ENCODE measurements at regions not wholly inside any gene's neighbourhood (a gene's known extent, or its start where the extent isn't known, plus 50 kb on each side); places are given as distances from the start of the nearest gene placed in this dataset.

DNA sequence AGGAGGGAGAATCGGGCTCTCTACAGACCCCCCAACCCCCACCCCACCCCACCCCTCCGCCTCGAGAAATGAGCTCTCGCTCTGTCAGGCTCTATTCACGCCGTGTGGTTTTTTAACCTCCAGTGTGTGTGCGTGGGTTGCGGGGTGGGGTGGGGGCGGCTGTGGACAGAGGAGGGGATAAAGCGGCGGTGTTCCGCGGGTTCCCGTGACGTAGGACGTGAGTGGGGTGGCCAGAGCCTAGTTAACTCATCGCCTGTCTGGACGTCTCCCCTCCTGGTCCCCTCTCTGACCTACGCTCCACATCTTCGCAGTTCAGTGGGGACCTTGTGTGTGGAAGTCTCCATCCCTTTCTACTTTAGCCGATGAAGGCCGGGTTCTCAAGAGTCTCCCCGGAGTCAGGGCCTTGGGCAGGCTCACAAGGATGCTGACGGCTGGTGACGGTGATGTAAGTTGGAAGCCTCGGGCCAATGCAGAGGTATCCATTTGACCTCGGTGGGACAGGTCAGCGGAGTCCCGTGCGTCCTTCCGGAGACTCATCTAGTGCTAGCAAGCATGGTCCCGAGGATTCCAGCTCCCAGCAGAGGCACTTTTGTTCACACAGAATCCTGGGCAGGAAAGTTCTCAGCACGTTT is 1507.1 kb upstream of the DEFB115 start (continued):
- TF ChIP-seq TCF3 (CRISPR knock-in tag; IDR thresholded peaks at IDR 0.05) = no peak
- TF ChIP-seq, protein P1, sequence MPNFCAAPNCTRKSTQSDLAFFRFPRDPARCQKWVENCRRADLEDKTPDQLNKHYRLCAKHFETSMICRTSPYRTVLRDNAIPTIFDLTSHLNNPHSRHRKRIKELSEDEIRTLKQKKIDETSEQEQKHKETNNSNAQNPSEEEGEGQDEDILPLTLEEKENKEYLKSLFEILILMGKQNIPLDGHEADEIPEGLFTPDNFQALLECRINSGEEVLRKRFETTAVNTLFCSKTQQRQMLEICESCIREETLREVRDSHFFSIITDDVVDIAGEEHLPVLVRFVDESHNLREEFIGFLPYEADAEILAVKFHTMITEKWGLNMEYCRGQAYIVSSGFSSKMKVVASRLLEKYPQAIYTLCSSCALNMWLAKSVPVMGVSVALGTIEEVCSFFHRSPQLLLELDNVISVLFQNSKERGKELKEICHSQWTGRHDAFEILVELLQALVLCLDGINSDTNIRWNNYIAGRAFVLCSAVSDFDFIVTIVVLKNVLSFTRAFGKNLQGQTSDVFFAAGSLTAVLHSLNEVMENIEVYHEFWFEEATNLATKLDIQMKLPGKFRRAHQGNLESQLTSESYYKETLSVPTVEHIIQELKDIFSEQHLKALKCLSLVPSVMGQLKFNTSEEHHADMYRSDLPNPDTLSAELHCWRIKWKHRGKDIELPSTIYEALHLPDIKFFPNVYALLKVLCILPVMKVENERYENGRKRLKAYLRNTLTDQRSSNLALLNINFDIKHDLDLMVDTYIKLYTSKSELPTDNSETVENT (CRISPR knock-in tag; IDR thresholded peaks at IDR 0.05) = no peak
- no peak for TF ChIP-seq SIX5 (IDR thresholded peaks at IDR 0.05; ENCODE audit: borderline replicate concordance in 1 of 2, insufficient read depth in 1 of 2, low read depth in 1 of 2, low read length in 2 of 2)
- no peak for TF ChIP-seq DACH1 (IDR thresholded peaks at IDR 0.05; ENCODE audit: partially characterized antibody)
- no peak for TF ChIP-seq KAT8 (IDR thresholded peaks at IDR 0.05; ENCODE audit: low read depth)
- no peak for TF ChIP-seq PHB (CRISPR knock-in tag; IDR thresholded peaks at IDR 0.05)
- TF ChIP-seq, protein P2, sequence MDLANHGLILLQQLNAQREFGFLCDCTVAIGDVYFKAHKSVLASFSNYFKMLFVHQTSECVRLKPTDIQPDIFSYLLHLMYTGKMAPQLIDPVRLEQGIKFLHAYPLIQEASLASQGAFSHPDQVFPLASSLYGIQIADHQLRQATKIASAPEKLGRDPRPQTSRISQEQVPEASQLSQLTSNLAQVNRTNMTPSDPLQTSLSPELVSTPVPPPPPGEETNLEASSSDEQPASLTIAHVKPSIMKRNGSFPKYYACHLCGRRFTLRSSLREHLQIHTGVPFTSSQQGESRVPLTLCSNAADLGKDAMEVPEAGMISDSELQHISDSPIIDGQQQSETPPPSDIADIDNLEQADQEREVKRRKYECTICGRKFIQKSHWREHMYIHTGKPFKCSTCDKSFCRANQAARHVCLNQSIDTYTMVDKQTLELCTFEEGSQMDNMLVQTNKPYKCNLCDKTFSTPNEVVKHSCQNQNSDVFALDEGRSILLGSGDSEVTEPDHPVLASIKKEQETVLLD (IDR thresholded peaks at IDR 0.05) = no peak
- TF ChIP-seq POLR2H (tag; IDR thresholded peaks at IDR 0.05; ENCODE audit: low read depth) = no peak
- TF ChIP-seq U2AF1 (optimal IDR thresholded peaks at IDR 0.05; ENCODE audit: low read depth, low read length) = no peak
- TF ChIP-seq TAF9B (IDR thresholded peaks at IDR 0.05; ENCODE audit: partially characterized antibody) = no peak
- TF ChIP-seq NR2C2 (CRISPR knock-in tag; IDR thresholded peaks at IDR 0.05) = no peak
- TF ChIP-seq NR2C2 (tag; IDR thresholded peaks at IDR 0.05) = no peak
- TF ChIP-seq SRSF9 (IDR thresholded peaks at IDR 0.05; ENCODE audit: borderline replicate concordance, low read depth, low read length) = no peak
